AG04449 (cell line): ENCODE measurements at regions not wholly inside any gene's neighbourhood (a gene's known extent, or its start where the extent isn't known, plus 50 kb on each side); places are given as distances from the start of the nearest gene placed in this dataset.

Experiments
- CTCF ChIA-PET: fragments of 350-600 bp; formaldehyde crosslinking; extraction: SDS; loops from one replicate; lab custom pipeline; 2021; ENCODE audit warnings: antibody characterized with exemption; lab: Yijun Ruan, JAX
- POLR2A ChIA-PET: fragments of 400-600, 350-600 bp; formaldehyde crosslinking; extraction: SDS; loops from one replicate; lab custom pipeline; 2020; ENCODE audit warnings: antibody characterized with exemption, inconsistent platforms; lab: Yijun Ruan, JAX
- DNase-seq: peaks from one replicate; pipeline ENCODE4 v3.0.0-alpha.2; 2010; ENCODE audit warnings: low read depth, low spot score
- H3K4me3 ChIP-seq: 2 replicates; pipeline ENCODE4 v1.5.1; 2011; ENCODE audit warnings: low read depth, mild to moderate bottlenecking, control low read depth, low read length
- CTCF ChIP-seq: IDR thresholded peaks from one replicate; pipeline ENCODE4 v1.5.1; 2011; ENCODE audit warnings: mild to moderate bottlenecking, moderate library complexity, low read length, control low read depth, inconsistent platforms; ENCODE audit not compliant: insufficient read depth; ENCODE audit errors: missing control alignments

GRCh38 chr12:124445121-124445718, 122.2 kb downstream of the NCOR2 start:
- DNase-seq = no peak
- TF ChIP-seq CTCF = no peak
- ChIA-PET CTCF (no interaction called here), POLR2A (no interaction called here)
- H3K4me3 ChIP-seq = no peak overlapping the region

- no peak overlapping the region for H3K4me3 ChIP-seq
- TF ChIP-seq CTCF = no peak
- DNase-seq = no peak
- ChIA-PET CTCF (interaction anchor here (1.0 to 1.9 kb wide), 2 partner anchors 35 to 64 kb away, joined by 3 to 7 read pairs; no protein-coding TSS in a partner anchor), POLR2A (no interaction called here)
Observed at GRCh38 chr12:124443931-124444712, 123.3 kb downstream of the NCOR2 start.

- POLR2A ChIA-PET = no interaction called here
- CTCF ChIA-PET = interaction anchor here (1.0 to 1.9 kb wide), 3 partner anchors 8 to 63 kb away, joined by 3 to 7 read pairs (median 4); no protein-coding TSS in a partner anchor
- TF ChIP-seq CTCF = no peak
- DNase-seq = no peak
- H3K4me3 ChIP-seq = no peak overlapping the region
Observed at GRCh38 chr12:124442772-124443445, 124.5 kb downstream of the NCOR2 start.

GRCh38 chr12:124442281-124442680, 125.1 kb downstream of the NCOR2 start:
- DNase-seq = no peak
- ChIA-PET POLR2A (no interaction called here), CTCF (interaction anchor here (1.2 to 1.7 kb wide), 3 partner anchors 8 to 329 kb away, joined by 4 read pairs; no protein-coding TSS in a partner anchor)

GRCh38 chr12:124441443-124442194, 125.8 kb downstream of the NCOR2 start:
- POLR2A ChIA-PET = interaction anchor here (1.0 to 1.4 kb wide), 2 partner anchors 13 to 53 kb away, joined by 5 to 6 read pairs; no protein-coding TSS in a partner anchor
- CTCF ChIA-PET = interaction anchor here (1.1 to 1.7 kb wide), 5 partner anchors 9 to 330 kb away, joined by 3 to 4 read pairs (median 4); no protein-coding TSS in a partner anchor
- DNase-seq = peak; percentile 72

More at GRCh38 chr12:124442281-124442680, 125.1 kb downstream of the NCOR2 start:
- TF ChIP-seq CTCF = no peak
- no peak overlapping the region for H3K4me3 ChIP-seq

More at GRCh38 chr12:124441443-124442194, 125.8 kb downstream of the NCOR2 start:
- no peak for TF ChIP-seq CTCF
- H3K4me3 ChIP-seq = no peak overlapping the region
